DOHH2 (cell line): ENCODE measurements at regions not wholly inside any gene's neighbourhood (a gene's known extent, or its start where the extent isn't known, plus 50 kb on each side); places are given as distances from the start of the nearest gene placed in this dataset.

ENCODE experiments used
- EZH2phosphoT487 ChIP-seq: fragments of 200-600 bp; sonication (generic); IDR thresholded peaks from 2 replicates; pipeline ENCODE4 v1.6.1; 2017; ENCODE audit warnings: borderline replicate concordance, mild to moderate bottlenecking, antibody characterized with exemption, low read length, moderate library complexity, mixed read lengths
- TF ChIP-seq, protein P1 (sequence below): fragments of 200-600 bp; sonication (generic); IDR thresholded peaks from one replicate; pipeline ENCODE4 v1.5.1; 2014; ENCODE audit warnings: antibody characterized with exemption, mild to moderate bottlenecking, low read depth, low read length; ENCODE audit not compliant: poor library complexity, severe bottlenecking

DNA sequence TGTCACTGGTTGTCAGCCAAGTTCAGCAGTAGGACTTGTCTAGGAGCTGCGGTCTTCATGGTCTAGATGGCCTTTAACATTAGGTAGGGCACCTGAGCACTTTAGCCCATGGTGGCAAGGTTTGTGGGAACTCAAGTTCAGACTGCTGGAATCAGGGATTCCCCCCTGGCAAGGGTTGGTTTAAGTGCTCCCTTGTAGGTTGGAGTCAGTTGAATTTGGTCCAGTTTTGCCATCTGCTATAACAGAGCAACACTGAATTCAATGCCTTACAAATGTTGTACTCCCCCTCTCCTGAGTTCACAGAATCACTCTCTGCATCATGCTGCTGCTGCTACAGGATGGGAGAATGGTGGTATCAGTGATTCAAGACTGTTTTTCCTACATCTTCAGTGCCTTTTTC is 509.3 kb downstream of the VGLL3 start:
- TF ChIP-seq, protein P1, sequence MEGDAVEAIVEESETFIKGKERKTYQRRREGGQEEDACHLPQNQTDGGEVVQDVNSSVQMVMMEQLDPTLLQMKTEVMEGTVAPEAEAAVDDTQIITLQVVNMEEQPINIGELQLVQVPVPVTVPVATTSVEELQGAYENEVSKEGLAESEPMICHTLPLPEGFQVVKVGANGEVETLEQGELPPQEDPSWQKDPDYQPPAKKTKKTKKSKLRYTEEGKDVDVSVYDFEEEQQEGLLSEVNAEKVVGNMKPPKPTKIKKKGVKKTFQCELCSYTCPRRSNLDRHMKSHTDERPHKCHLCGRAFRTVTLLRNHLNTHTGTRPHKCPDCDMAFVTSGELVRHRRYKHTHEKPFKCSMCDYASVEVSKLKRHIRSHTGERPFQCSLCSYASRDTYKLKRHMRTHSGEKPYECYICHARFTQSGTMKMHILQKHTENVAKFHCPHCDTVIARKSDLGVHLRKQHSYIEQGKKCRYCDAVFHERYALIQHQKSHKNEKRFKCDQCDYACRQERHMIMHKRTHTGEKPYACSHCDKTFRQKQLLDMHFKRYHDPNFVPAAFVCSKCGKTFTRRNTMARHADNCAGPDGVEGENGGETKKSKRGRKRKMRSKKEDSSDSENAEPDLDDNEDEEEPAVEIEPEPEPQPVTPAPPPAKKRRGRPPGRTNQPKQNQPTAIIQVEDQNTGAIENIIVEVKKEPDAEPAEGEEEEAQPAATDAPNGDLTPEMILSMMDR: no peak
- no peak for TF ChIP-seq EZH2phosphoT487
